HUDEP-2 (cell line): ENCODE measurements at regions not wholly inside any gene's neighbourhood (a gene's known extent, or its start where the extent isn't known, plus 50 kb on each side); places are given as distances from the start of the nearest gene placed in this dataset.

Experiments
- DNase-seq, 76 experiments: peaks; one replicate each; lab custom pipeline; 2025; ENCODE audit not compliant: unreplicated experiment in 76 of 76; lab: John Stamatoyannopoulos, UW

DNA sequence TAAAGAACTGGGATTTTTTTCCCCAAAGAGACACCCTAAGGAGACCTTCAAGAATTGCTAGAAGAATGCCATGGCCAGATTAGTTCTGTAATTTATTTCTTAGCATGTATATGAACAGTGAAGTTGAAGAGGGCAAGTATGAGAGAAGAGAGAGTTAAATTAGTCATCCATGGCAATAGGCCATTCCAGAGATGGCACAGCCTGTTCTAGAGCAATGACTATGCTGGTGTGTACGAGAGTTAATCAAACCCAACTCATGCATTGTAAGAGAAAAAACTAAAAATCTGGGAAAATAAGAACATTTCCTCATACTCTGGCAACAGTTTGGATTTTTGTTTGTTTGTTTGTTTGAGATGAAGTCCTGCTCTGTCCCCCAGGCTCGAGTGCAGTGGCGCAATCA is 112.1 kb upstream of the PIK3C3 start:
- DNase-seq = no peak

DNA sequence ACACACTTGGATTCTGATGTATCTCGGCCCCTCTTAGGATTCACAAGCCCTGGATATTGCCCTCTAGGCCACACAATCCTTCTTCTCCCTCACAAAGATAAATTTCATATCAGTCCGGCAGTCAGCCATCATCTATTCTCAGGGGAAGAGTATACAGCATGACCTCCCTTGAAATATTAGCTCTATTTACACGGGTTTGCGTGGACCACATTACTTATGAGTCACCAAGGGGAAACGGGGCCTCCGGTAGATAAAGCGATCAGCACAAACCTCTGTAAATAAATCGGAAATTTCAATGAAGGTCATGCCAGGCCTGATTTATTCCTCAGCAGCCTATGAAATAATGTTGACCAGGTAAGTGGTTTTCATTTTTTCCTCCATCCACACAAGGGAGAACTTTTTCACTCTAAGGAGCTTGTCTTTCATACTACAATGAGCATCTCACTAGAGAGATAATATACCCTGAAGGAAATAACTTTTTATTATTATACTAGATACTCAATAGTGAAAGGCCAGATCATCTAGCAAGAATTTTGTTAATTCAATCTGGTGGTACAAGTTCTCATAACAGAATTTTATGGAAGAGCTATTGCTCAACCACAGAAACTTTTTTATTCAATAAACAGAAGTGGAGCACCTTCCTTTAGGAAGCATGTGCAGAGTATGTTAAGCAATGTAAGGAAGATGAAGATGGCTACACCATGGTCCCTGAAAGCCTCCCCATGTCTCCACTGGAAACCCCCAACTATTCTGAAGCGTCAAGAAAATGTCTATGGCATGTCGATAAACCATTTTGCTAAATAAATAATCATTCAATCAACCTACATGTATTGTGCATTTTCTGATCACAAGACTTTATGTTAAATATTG is 125.2 kb upstream of the PIK3C3 start:
- DNase-seq = no peak

DNA sequence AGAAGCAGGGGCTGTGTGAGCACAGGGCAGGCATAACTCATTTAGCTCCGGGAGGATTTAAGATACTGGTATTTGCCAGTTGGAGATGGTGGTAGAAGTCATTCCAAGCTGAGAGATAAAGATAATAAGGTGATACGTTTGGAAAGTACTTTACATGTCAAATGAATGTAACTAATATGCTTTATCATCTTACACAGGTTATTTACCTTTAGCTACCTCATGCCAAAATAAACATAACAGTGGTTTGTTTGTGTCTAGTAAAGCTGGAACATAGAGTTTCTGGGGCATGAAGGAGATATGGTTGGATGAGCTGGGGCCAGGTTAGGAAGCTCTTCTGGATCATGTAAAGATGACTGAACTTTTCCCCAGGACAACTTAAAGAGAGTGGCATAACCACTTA is 126.9 kb upstream of the PIK3C3 start:
- DNase-seq = no peak

DNA sequence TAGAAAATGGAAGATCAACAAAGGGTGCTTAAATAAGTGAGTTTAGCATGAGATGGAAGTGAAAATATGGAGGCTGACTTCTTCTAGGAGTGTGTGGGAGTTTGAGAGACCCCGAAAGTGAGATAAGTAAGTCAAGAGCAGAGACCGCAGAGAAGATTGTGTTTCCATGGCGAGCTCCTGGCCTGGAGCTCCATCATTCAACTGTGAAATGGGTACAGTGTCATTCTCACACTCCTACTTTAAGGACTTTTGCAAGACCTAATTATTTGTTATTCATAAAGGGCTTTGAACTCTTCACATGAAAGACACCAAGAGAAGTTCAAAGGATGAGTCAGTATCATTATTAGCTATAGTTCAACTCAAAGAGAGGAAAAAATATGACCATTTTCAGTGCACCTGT is 134.2 kb upstream of the PIK3C3 start:
- DNase-seq = no peak

DNA sequence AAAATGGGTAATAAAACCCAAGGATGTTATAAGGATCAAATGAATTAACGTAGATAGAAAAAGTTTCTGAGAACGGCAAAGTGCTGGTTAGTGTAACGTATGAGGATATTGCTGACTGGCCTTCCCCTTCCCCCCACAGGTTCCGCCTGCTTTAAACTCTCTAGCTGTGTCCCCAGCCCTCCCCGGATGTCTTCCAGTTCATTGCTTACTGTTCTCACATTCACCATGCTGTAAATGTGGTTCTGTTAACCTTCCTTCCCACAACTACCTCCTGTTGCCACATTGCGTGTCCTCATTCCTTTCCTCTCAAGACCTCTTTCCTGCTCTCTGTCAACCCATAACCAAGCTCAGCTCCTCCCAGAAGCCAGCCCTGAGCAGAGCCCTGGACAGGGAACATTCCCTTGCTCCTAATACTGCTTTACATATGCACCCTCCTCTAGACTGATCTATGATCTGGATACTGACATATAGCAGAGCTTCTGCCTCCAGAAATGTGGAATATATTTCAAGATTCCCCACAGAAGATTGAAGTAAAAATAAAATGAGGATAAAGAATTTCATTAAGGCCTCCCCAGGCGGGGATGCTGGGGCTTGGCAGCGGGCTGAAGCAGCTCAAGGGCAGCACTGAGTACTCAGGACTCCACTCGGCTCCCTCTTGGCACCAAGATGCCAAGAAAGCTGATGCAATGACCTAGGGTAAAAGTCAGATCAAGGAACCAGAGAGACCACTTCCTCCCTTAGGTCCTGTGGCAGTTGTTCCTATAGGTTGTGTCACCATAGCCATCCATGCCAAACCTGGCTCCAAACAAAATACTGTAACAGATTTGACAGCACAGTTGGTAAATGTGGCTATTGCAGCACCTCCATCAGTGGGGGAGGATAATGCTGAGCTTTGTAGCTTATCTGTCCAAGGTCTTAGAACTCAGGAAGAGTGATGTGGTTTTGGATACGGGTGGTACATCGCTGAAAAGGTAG is 136.4 kb upstream of the PIK3C3 start:
- DNase-seq = no peak

DNA sequence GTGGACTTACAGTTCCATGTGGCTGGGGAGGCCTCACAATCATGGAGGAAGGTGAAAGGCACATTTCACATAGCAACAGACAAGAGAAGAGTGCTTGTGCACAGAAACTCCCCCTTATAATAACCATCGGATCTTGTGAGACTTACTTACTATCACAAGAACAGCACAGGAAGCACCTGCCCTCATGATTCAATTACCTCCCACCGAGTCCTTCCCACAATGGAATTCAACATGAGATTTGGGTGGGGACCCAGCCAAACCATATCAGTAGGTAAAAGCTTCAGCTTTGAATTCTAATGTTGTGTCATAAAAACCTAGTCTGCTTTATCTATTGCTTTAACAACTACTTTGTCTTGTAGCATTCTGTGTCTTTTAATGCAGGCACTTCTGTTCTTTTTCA is 140.4 kb upstream of the PIK3C3 start:
- DNase-seq = no peak

DNA sequence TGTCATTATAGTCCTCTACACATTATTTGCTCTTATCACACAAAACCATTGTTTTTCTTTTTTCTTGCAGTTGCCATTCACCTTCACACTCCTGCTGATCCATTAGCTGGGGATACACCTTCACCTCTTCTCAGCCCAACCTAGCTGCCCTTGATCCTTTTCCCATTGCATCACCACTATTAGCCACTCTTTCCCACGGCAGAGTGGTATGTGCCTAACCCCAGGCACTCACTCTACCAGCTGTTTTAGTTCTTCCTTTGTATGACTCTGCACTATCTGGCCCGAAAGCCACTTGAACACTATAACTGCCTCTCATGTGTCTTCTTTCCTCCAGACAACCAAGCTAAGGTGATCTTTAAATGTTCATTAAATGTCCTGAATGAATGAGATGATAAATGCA is 145.4 kb upstream of the PIK3C3 start:
- no peak for DNase-seq

DNA sequence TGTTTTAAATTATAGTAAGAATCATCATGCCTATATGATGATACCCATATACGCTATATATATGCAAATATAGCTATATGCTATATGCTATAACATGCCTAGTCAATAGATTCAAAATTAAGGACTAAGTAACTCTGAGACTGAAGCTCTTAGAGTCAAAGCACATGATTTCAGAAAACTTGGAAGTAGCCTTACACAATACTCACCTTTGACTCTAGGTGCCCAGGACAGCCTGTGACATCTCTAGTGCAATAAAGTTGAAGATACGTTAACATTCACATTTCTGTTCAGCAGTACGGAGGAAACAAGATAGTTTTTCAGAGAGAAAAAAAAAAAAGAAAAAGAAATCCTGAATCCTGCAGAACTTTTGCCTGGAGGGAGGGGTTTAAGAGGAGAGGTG is 149.7 kb upstream of the PIK3C3 start:
- DNase-seq = no peak

DNA sequence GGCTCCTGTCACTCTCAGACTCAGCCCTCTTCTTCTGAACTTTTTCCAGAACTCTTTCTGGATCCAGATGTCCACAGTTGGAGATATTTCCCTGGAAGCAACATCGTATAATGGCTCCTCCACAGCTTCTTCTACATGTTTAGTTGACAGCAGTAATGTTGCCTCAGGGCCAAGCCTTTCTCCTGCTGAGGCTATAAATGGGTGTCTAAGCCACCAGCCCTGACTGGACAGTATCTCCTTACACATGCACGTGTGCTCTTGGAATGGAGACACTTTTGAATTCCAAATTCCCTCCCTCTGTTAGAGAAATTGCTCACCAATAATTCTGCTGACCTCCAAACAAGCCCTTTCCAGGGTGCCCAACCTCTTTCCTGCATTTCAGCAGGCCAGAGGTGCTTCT is 156.2 kb upstream of the PIK3C3 start:
- DNase-seq = no peak

DNA sequence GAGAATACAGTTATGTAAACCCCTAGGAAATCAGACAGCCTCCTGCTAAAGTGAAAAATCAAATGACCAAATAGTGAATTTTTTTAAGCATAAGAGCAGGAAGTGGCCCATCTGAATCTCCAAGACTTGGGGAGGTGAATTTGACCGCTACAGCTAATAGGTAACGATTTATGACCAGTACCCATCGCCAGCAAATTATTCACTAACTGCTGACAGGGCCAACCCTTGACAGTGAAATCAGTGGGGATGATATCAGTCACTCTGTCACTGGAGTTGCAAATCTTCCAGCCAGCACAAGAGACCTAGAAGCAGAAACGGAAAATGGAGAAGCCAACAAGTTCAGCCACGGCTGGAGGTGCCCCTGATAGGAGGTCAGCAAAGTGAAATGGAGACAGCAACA is 164.3 kb upstream of the PIK3C3 start:
- no peak for DNase-seq

DNA sequence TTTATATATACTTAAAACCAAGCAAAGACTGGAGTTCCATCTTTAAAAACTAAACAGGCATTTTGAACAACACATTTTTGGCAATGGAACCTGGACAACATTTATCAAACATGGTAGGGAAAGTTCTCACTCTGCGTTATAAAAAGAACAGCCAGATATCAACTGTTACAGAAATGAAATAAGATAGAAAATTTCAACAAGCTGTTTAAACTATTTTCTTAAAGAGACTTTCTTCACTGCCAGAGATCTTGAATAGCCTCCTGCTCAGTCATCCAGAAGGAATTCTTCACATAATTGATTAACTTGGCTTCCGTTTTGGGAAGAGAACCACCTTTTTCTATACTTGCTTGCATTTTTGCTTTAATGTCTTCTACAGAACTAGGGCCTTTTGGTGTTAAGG is 166.0 kb upstream of the PIK3C3 start:
- DNase-seq = no peak

DNA sequence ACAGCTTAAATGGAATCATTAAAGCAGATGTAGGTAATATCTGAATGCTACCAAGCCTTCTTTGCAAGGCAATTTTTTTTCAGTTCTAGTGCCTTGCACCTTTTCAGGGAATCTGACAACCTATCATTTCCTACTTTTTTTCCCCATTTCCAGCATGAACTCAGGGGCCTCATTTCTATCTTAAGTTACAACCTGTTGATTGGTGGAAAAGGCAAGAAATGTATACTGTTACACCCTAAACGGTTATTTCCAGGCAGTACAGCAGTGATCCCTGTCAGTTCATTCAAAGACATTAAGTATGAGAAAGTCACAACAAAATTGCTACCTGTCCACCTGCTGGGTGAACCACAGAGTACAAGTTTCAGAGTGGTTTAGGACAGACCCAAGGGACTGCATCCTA is 171.2 kb upstream of the PIK3C3 start:
- DNase-seq = no peak

DNA sequence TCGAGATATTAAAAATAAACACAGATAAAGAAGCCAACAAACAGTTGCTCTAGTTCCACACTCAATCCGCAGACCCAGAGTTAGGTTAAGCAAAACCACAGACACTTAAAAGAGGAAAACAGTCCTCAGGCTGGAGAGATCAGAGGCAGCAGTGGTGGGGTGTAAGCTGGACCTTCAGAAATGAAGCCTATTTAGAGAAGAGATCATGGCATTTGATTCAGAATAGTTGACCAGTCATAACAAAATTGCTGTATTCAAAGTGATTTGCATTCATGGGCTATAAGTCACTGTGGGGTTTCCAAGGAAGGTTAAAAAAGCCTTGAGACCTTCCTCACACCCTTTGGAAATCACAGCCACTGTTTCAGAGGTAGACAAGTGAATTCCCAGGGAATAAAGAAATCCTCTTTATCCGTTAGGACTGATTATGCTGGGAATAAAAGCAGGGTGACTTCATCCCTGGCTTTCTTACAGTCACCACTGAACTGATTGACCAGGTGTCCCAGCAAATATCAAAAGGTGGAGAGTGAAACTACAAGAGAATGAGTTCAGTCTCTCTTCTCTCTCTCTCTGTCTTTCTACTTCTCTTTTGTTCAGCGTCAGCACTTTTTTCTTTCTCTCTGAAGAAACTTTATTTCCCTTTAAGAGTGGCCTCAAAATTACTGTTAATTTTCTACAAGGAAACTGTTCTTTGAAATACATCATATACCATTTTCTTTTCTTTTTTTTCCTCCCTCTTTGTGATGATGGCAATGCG is 171.8 kb upstream of the PIK3C3 start:
- no peak for DNase-seq

DNA sequence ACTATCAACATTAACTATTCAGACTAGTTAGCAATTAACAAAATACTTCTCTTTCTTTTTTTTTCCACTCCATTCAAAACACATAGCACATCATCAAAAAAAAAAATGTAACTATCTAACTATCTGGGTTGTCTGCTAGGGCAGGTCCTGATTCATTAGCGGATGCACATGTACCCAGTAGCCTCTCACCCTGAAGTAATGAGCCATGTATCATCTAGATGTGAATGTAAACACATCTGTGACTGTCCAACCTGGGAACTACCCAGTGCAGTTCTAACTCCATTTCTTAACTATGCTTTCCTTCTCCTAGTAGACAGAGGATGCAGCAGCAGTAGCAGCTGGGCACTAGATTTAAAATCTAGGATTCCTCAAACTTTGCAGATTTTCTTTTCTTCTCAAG is 183.1 kb upstream of the PIK3C3 start:
- no peak for DNase-seq

DNA sequence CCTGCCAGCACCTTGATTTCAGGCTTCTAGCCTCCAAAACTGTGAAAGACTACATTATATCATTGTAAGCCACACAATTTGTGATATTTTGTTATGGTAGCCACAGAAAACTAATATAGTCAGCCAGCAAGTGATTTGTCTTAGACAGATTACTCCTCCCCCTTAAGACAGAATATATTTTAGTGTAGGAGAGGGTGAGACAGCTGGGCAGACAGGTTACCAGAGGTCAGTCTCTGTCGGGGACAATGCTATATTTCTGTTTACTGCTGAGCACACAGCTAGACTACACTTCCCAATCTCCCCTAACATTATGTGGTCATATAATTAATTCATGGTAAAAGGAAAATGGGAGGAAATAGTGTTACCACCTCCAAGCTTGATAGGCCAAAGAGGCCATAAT is 185.8 kb upstream of the PIK3C3 start:
- no peak for DNase-seq

DNA sequence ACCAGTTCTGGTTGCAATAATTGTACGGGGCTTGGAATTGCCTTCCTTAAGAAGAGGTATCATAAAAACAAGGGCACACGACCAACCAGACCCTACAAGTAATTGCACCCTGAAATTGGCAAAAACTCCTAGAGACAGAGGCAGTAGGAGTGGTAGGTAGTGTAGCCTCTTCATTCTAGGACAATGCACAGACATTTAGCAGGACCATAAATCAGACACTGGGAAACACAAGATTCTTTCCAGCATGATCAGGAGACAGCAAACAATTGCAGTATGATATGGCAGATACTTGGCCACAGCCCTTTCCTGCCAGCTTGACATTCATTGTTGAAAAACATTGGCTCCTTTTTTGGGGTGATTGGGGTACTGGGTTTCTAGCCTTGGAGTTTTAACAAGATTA is 186.6 kb upstream of the PIK3C3 start:
- DNase-seq = no peak

DNA sequence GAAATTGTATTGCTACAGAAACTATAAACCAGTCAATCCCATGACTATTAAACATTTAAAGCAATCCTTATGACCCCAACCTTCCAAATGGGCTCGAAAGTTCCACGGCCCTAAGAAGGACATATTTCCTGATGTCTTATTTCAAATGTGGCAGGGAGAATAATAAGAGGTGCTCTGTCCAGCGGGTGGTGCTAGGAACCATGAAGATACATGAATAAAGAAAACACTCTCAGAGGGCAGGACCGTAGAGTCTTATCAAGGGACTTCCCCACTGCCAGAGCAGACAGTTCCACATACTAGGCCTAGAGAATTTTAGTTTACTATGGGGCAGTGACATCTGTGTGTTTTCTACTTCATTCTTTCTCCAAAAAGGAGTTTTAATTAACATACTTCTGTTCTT is 187.1 kb upstream of the PIK3C3 start:
- peak in 9 of 76 experiments; percentile 2 to 46 (median 12) for DNase-seq

DNA sequence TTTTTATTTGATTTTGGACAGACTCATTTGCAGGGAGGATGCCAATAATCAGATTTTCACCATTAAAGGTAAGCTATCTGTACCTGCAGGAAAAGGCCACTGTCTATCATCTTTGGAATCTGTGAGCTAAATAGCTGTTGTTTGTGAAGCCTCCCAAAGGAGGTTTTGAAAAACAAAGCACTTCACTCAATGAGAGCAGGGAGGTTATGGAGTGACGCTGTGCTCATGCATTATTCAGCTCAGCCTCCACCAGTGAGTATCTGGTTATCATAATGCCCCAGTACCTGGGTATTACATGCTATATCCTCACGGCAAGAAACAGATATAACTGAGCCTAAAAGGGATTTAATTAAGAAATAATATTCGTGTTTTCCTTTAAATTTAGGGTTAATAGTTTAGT is 189.6 kb upstream of the PIK3C3 start:
- DNase-seq = no peak

DNA sequence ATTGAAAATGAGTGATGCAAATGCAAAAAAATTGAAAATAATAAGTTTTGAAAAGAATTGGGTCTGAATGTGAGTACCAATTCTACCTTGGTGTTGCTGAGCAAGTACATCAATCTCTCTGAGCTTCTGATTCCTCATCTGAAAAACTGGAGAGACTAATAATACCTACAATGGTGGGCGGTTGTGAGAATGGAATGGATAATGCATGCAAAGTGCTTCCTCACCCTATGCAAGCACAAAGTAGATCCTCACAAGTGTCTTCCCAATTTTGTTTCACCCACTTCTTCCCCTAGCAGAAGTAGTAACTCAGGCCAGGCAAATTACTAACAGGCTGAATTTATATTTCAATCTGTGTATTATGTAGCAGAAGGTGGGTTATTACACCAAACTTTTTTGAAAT is 191.7 kb upstream of the PIK3C3 start:
- DNase-seq = no peak

DNA sequence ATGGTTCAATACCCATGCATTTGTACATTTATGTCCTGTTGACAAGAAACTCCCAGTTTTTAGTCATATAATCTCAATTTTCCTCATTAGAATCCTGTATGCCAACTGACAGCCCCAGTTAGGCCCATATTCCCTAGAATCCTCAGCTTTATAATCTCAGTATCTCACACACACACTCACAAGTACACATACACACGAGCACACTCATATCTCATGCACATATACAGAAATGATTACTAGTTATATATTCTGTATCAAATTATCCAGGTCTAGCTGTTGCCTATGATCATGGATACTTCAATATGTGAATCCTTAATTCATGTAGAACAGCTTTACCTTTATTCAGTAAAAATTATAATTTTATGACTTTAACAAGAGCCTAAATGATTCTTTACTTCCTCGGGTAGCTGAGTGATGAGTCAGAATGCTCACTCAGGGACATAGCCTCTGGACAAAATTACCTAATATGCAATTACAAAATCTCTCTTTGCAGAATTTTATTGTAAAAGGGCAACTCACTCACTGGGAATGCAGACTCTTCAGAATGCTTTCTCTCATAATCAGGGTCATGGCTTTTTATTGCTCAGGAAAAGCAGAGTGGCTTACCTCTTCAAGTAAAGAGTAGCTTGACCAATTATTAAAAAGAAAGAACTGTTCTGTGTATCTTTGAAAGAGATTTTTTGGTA is 193.6 kb upstream of the PIK3C3 start:
- DNase-seq = no peak

DNA sequence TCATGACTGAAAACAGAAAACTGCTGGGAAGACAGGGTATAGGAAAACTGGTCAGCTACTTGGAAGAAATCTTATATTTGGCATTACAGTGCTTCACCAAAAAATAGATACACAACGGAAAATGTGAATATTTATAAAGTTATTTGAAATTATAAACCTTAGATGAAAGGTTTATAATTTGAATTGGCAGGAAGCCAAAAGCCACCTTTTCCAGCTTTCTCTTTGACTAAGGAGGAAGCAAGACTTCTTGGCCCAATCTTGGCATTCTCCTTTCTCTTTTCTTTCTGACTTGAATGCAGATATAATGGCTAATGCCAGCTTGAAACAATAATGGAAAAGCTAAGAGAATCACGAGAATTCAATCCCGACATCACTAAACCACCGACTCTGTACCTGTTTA is 196.5 kb upstream of the PIK3C3 start:
- no peak for DNase-seq
